Activated naive CD4-positive, alpha-beta T cell treated with anti-CD3 and anti-CD28 coated beads, Interleukin-2, amount 50 U/mL, for 24 hours (primary cell): ENCODE measurements at regions not wholly inside any gene's neighbourhood (a gene's known extent, or its start where the extent isn't known, plus 50 kb on each side); places are given as distances from the start of the nearest gene placed in this dataset.

Experiments used
- H3K27ac Mint-ChIP-seq: one replicate; pipeline ENCODE4 v1.8.0; 2021; ENCODE audit warnings: mild to moderate bottlenecking, mixed read lengths
- H3K27me3 Mint-ChIP-seq: one replicate; pipeline ENCODE4 v1.8.0; 2021; ENCODE audit warnings: mixed read lengths
- H3K36me3 Mint-ChIP-seq: one replicate; pipeline ENCODE4 v1.8.0; 2021; ENCODE audit warnings: mixed read lengths
- H3K4me1 Mint-ChIP-seq: one replicate; pipeline ENCODE4 v1.8.0; 2021; ENCODE audit warnings: mixed read lengths
- H3K4me3 Mint-ChIP-seq: one replicate; pipeline ENCODE4 v1.8.0; 2021; ENCODE audit warnings: mild to moderate bottlenecking, mixed read lengths
- H3K9me3 Mint-ChIP-seq: one replicate; pipeline ENCODE4 v1.8.0; 2021; ENCODE audit warnings: mixed read lengths

GRCh38 chrX:39753293-39753996, 344.3 kb downstream of the BCOR start:
- no peaks in the 10 kb centered on the region for H3K27me3 Mint-ChIP-seq
- no peak overlapping the region for H3K4me3 Mint-ChIP-seq
- no peaks in the 10 kb centered on the region for H3K36me3 Mint-ChIP-seq
- no peak overlapping the region for H3K27ac Mint-ChIP-seq
- H3K9me3 Mint-ChIP-seq: no peaks in the 10 kb centered on the region
- peaks cover 5% of the 10 kb centered on the region for H3K4me1 Mint-ChIP-seq

DNA sequence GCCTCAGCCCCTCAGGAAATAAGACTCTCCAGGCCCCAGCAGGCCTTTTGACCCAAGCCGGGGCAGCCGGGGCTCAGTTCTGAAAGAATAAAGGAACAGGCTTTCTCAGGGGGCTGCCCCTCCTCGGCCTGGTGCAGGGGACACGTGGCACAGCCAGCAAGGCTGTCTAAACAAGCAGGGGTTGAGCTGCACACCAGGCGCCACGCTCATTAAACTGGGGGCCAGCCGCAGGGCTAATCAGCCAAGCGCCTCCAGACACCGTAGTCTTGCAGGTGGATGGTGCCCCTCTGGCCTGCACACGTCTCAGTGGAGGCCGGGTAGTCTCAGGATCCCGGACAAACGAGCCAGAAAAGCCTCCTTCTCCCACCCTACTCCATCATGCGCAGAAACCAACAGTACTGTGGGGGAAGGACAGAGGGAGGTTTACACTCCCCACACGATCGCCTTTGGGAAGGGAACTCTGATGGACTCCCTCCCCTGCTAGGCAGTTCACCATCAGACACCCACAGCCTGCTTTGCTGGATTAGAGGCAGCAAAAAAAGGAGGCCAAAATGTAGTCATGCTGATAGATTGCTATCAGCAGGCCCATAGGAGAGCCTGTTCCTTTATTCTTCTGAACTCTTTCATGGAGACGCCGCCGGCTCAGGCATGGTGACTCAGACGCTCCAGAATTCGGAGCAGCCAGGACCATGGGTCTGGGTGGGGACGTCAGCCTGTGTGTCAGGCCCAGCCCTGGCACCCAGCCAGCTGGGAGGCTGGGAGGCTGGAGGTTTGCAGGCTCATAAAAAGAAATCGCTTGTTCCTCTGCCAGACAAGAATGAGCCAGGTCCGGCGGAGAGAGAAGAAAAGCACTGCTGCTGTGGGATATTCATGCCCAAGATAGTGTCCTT, 342.4 kb downstream of the BCOR start:
- no peak overlapping the region for H3K4me3 Mint-ChIP-seq
- H3K4me1 Mint-ChIP-seq: peaks cover 5% of the 10 kb centered on the region
- H3K27me3 Mint-ChIP-seq: no peaks in the 10 kb centered on the region
- no peaks in the 10 kb centered on the region for H3K9me3 Mint-ChIP-seq
- no peaks in the 10 kb centered on the region for H3K36me3 Mint-ChIP-seq
- no peak overlapping the region for H3K27ac Mint-ChIP-seq

GRCh38 chrX:39756086-39756883, 341.5 kb downstream of the BCOR start:
- H3K9me3 Mint-ChIP-seq: no peaks in the 10 kb centered on the region
- H3K36me3 Mint-ChIP-seq: no peaks in the 10 kb centered on the region
- peaks cover 12% of the 10 kb centered on the region for H3K4me1 Mint-ChIP-seq
- no peak overlapping the region for H3K27ac Mint-ChIP-seq
- no peaks in the 10 kb centered on the region for H3K27me3 Mint-ChIP-seq
- H3K4me3 Mint-ChIP-seq: no peak overlapping the region

DNA sequence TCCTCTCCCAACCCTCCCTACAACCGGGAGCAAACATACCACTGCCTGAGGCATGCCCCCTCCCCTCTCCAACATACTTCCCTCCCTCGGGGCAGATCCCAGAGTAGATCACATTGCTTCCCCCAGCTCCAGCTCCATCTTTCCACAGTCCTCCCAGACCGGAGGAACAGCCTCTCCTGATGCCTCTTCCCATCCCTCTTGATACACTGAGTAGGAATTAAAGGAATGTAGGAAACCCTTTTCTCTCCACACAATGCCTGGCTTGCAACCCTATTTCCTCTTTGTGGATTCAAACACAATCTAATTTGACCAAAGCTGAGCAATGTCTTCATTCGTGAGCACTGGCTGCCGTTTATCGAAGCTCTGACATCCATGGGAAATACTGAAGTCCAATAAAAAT, 339.8 kb downstream of the BCOR start:
- H3K4me1 Mint-ChIP-seq: peaks cover 13% of the 10 kb centered on the region
- no peaks in the 10 kb centered on the region for H3K36me3 Mint-ChIP-seq
- no peak overlapping the region for H3K4me3 Mint-ChIP-seq
- H3K27me3 Mint-ChIP-seq: no peaks in the 10 kb centered on the region
- no peak overlapping the region for H3K27ac Mint-ChIP-seq
- H3K9me3 Mint-ChIP-seq: no peaks in the 10 kb centered on the region

- Mint-ChIP-seq H3K27ac (no peak overlapping the region), H3K36me3 (no peaks in the 10 kb centered on the region), H3K4me1 (peaks cover 10% of the 10 kb centered on the region), H3K9me3 (no peaks in the 10 kb centered on the region), H3K4me3 (no peak overlapping the region), H3K27me3 (no peaks in the 10 kb centered on the region)
These were observed 338.8 kb downstream of the BCOR start for GRCh38 chrX:39758791-39759525.

DNA sequence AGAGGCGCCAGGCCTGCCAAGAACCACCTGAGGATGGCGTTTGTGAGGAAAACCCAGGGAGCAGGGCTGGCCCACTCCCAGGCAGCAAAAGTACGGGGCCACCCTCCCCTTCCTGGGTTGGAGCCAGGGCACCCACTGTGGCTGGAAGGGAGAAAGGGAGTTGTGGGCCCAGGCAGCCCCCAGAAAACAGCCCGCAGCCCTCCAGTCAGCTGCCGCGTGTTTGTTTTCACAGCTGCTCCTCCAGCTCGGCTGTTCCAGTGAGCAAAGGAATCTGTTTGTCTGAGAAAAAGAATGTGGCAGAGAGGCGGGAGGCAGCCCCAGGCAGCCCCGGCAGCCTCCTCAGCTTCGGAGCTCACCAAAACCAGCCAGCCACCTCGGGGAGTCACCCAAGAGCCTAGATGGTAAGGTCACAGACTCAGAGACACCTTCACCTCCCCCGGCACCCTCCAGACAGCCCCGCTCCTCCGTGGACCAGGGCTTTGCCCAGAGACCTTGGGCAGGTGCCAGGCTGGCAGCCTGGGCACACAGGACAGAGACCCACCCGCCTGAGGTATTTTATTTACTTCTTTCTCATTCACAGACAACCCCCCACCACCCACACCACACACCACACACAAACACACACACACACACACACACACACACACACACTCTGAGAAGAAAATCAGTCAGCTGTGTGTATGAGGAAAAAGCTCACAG, 338.1 kb downstream of the BCOR start:
- no peaks in the 10 kb centered on the region for H3K27me3 Mint-ChIP-seq
- no peaks in the 10 kb centered on the region for H3K9me3 Mint-ChIP-seq
- H3K27ac Mint-ChIP-seq: no peak overlapping the region
- peaks cover 10% of the 10 kb centered on the region for H3K4me1 Mint-ChIP-seq
- no peak overlapping the region for H3K4me3 Mint-ChIP-seq
- no peaks in the 10 kb centered on the region for H3K36me3 Mint-ChIP-seq

GRCh38 chrX:39760930-39761329, 336.8 kb downstream of the BCOR start:
- H3K36me3 Mint-ChIP-seq: no peaks in the 10 kb centered on the region
- no peaks in the 10 kb centered on the region for H3K27me3 Mint-ChIP-seq
- peak overlapping the region; percentile 65 for H3K27ac Mint-ChIP-seq
- H3K9me3 Mint-ChIP-seq: no peaks in the 10 kb centered on the region
- H3K4me3 Mint-ChIP-seq: no peak overlapping the region
- peaks cover 16% of the 10 kb centered on the region for H3K4me1 Mint-ChIP-seq

DNA sequence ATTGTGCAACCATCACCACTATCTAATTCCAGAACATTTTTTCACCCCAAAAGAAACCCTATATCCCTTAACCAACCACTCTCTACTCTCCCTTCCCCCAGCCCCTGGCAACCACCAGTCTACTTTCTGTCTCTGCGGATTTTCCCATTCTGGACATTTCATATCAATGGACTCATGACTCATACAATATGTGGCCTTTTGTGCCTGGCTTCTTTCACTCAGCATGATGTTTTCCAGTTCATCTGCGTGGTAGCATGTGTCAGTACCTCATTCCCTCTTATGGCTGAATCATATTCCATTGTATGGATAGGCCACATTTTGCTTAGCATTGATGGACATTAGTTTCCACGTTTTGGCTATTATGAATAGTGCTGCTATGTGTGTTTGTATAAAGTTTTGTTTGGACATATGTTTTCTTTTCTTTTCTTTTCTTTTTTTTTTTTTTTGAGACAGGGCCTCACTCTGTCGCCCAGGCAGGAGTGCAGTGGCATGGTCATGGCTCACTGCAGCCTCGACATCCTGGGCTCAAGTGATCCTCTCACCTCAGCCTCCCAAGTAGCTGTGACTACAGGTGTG, 335.4 kb downstream of the BCOR start:
- H3K4me1 Mint-ChIP-seq: peaks cover 24% of the 10 kb centered on the region
- H3K27me3 Mint-ChIP-seq: no peaks in the 10 kb centered on the region
- H3K9me3 Mint-ChIP-seq: no peaks in the 10 kb centered on the region
- H3K4me3 Mint-ChIP-seq: no peak overlapping the region
- H3K36me3 Mint-ChIP-seq: no peaks in the 10 kb centered on the region
- H3K27ac Mint-ChIP-seq: peak overlapping the region; percentile 15

DNA sequence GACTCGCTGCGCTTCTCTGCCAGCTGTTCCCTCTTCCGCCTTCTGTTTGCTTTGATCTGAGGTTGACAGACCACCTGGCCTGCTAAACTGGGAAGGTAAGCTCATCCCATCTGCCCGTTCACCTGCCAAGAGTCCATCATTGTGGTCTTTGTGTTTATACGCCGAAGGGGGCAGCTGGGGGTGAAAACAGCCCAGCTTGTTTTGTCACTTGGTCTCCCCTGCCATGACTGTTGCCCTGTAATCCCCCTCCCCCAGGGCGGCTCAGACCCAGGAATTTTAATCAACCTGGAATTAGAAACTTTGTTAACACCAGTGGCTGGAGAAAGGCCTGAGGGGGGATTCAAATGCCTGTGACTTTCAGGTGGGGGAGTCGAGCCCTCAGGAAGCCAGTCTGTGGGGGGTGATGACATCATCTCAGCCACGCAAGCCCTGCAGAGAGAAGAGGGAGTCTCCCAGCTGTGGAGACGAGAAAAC, 333.3 kb downstream of the BCOR start:
- Mint-ChIP-seq H3K4me3 (no peak overlapping the region), H3K27me3 (no peaks in the 10 kb centered on the region), H3K4me1 (peaks cover 24% of the 10 kb centered on the region), H3K9me3 (no peaks in the 10 kb centered on the region), H3K27ac (no peak overlapping the region), H3K36me3 (no peaks in the 10 kb centered on the region)

DNA sequence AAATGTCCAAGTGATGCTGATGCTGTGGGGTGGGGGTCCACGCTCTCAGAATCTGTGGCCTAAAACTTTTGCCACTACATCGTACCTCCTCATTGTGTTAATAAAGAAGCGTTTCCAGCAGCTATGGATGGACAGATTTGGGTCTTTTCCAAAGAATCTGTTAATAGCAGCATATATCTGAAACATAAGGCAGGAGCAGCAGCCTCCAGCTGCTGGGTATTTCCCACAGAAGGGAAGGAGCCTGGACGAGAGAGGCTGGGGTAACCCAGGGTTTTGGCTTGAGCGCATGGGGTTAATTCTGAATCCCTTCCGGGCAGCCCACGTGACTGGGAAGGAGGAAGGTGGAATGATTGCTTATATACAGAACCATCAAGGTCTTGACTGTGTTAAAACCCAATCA, 332.4 kb downstream of the BCOR start:
- no peaks in the 10 kb centered on the region for H3K36me3 Mint-ChIP-seq
- no peak overlapping the region for H3K4me3 Mint-ChIP-seq
- H3K27ac Mint-ChIP-seq: peak overlapping the region; percentile 74
- H3K9me3 Mint-ChIP-seq: no peaks in the 10 kb centered on the region
- no peaks in the 10 kb centered on the region for H3K27me3 Mint-ChIP-seq
- H3K4me1 Mint-ChIP-seq: peaks cover 24% of the 10 kb centered on the region

DNA sequence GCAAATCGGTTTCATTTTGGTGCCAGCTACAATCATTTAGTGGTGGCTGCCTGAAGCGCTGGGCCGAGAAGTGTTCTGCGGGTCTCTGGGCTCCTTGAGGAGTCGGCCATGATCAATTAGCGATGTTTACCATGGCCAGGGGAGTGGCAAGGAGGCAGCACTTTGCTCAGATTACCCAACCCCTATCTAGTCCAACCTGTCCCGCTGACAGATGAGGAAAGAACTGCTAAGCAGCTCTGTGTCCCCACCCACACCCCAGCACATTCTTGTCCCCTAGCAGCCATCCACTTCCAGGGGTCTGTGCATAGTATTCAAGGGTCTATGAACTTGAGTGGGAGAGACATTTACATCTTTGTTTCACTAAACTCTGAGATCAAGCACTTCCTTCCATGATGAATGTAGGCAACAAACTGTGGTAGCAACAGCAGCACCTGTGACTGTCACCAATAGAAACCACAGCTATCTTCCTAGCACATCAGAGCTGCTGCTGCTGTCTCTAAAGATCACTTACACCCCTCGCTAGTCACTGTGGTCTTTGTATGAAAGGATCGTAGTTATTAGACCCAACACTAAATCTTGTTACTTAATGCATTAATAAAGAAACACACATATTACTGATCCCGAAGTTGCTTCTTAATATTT, 331.6 kb downstream of the BCOR start:
- Mint-ChIP-seq H3K36me3 (no peaks in the 10 kb centered on the region), H3K4me3 (peak overlapping the region; percentile 27), H3K4me1 (peaks cover 21% of the 10 kb centered on the region), H3K27ac (peak overlapping the region; percentile 74), H3K27me3 (no peaks in the 10 kb centered on the region), H3K9me3 (no peaks in the 10 kb centered on the region)

- H3K4me3 Mint-ChIP-seq: no peak overlapping the region
- H3K4me1 Mint-ChIP-seq: peaks cover 26% of the 10 kb centered on the region
- H3K27ac Mint-ChIP-seq: no peak overlapping the region
- no peaks in the 10 kb centered on the region for H3K9me3 Mint-ChIP-seq
- H3K36me3 Mint-ChIP-seq: no peaks in the 10 kb centered on the region
- no peaks in the 10 kb centered on the region for H3K27me3 Mint-ChIP-seq
These were observed 330.9 kb downstream of the BCOR start for GRCh38 chrX:39766855-39767254.

DNA sequence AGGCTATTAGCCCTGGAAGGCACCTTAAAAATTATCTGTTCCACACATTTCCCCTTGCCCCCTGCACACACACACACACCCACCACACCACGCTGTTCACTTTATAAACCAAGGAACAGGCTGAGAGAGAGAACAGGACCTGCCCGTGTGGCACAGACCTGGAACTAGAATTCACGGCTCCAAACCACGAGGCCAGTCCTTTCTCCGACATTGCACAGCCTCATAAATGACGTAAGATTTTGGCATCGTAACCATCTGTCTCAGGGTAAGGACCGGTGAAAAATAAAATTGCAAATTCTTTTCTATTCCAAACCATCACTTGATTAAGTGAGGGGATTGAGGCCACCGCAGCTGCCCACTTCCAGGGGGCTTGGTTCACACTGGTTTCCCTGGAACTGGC, 330.3 kb downstream of the BCOR start:
- peaks cover 28% of the 10 kb centered on the region for H3K4me1 Mint-ChIP-seq
- no peaks in the 10 kb centered on the region for H3K27me3 Mint-ChIP-seq
- H3K9me3 Mint-ChIP-seq: no peaks in the 10 kb centered on the region
- no peak overlapping the region for H3K4me3 Mint-ChIP-seq
- no peaks in the 10 kb centered on the region for H3K36me3 Mint-ChIP-seq
- H3K27ac Mint-ChIP-seq: no peak overlapping the region

GRCh38 chrX:39769748-39770147, 328.0 kb downstream of the BCOR start:
- Mint-ChIP-seq H3K4me3 (no peak overlapping the region), H3K27ac (no peak overlapping the region), H3K4me1 (peaks cover 47% of the 10 kb centered on the region), H3K27me3 (no peaks in the 10 kb centered on the region), H3K9me3 (no peaks in the 10 kb centered on the region), H3K36me3 (peaks cover 1% of the 10 kb centered on the region)
